RWPE2 (cell line): ENCODE measurements at regions not wholly inside any gene's neighbourhood (a gene's known extent, or its start where the extent isn't known, plus 50 kb on each side); places are given as distances from the start of the nearest gene placed in this dataset.

ENCODE experiments used
- ATAC-seq: fragments of 200-7000 bp; cut with Tn5 transposase; 3 replicates; pipeline ENCODE4 v1.9.1; 2021; ENCODE audit warnings: low read depth
- DNase-seq: peaks from one replicate; pipeline ENCODE4 v3.0.0-alpha.2; 2020; ENCODE audit warnings: low spot score
- H3K27ac ChIP-seq: fragments of 450-650 bp; 2 replicates; pipeline ENCODE4 v1.5.1; 2017; ENCODE audit warnings: mild to moderate bottlenecking; ENCODE audit not compliant: poor library complexity, severe bottlenecking
- H3K27me3 ChIP-seq: fragments of 250-450 bp; sonication (Bioruptor Pico); 2 replicates; pipeline ENCODE4 v1.5.1; 2021; ENCODE audit warnings: mild to moderate bottlenecking, moderate library complexity; ENCODE audit not compliant: insufficient read depth, poor library complexity, severe bottlenecking
- H3K36me3 ChIP-seq: fragments of 250-450 bp; sonication (Bioruptor Pico); 2 replicates; pipeline ENCODE4 v1.5.1; 2020; ENCODE audit warnings: low read depth, mild to moderate bottlenecking, moderate library complexity
- H3K4me1 ChIP-seq: fragments of 250-450 bp; sonication (Bioruptor Pico); 2 replicates; pipeline ENCODE4 v1.5.1; 2021; ENCODE audit warnings: mild to moderate bottlenecking, moderate library complexity; ENCODE audit not compliant: insufficient read depth, poor library complexity, severe bottlenecking
- H3K4me3 ChIP-seq: fragments of 250-450 bp; sonication (Bioruptor Pico); 2 replicates; pipeline ENCODE4 v1.5.1; 2021; ENCODE audit warnings: mild to moderate bottlenecking, moderate library complexity; ENCODE audit not compliant: severe bottlenecking
- H3K9me3 ChIP-seq: fragments of 250-450 bp; sonication (Bioruptor Pico); 2 replicates; pipeline ENCODE4 v1.5.1; 2021; ENCODE audit warnings: mild to moderate bottlenecking, moderate library complexity; ENCODE audit not compliant: severe bottlenecking
- CTCF ChIP-seq: fragments of 450-650 bp; IDR thresholded peaks from one replicate; pipeline ENCODE4 v1.5.1; 2017; ENCODE audit warnings: mild to moderate bottlenecking, moderate library complexity; ENCODE audit not compliant: poor library complexity, severe bottlenecking

DNA sequence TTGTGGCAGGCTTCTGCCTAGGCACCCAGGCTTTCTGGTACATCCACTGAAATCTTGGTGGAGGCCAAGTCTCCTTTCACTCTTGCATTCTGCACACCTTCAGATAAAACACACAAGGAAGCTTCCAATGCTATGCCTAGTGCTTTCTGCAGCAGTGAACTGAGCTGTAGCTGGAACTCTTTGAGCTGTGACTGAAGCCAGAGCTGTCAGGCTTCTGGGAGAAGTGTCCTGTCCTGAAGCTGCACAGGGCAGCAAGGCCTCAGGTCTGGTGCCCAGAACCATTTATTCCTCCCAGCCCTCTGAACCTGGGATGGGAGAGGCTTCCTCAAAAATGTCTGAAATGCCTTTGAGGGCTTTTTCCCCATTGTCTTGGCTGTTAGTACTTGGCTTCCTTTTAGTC lies 941.7 kb downstream of the LRFN5 start:
- no peak overlapping the region for H3K4me3 ChIP-seq
- peaks cover 33% of the 10 kb centered on the region for H3K27me3 ChIP-seq
- no peaks in the 10 kb centered on the region for H3K36me3 ChIP-seq
- DNase-seq (no peak), ATAC-seq (no peak)
- no peak overlapping the region for H3K27ac ChIP-seq
- no peaks in the 10 kb centered on the region for H3K9me3 ChIP-seq
- no peaks in the 10 kb centered on the region for H3K4me1 ChIP-seq
- TF ChIP-seq CTCF, result no peak

DNA sequence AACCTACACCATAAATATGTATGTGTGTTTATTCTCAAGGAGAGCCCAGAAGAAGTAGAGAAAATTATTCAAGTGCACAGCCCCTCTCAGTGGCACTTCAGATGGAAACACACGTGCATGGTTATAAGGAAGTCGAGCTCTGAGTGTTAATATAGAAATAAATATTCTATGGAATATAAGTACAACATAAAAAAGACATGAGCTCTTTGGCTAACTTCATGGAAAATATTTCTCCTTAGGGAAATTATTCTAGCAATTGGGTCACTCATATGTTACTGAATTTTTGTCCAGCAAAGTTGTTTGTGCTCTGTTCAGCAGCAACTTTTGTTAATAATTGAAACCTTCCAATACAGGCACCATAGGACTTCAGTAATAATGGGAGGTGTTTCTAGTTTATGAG lies 939.0 kb downstream of the LRFN5 start:
- Histone ChIP-seq H3K27ac (no peak overlapping the region), H3K4me1 (no peaks in the 10 kb centered on the region), H3K9me3 (no peaks in the 10 kb centered on the region), H3K36me3 (no peaks in the 10 kb centered on the region), H3K27me3 (peaks cover 45% of the 10 kb centered on the region), H3K4me3 (no peak overlapping the region)
- DNase-seq (no peak), ATAC-seq (no peak)
- no peak for TF ChIP-seq CTCF

GRCh38 chr14:42541535-42542001 lies 934.9 kb downstream of the LRFN5 start:
- ATAC-seq, result no peak
- Histone ChIP-seq H3K36me3 (no peaks in the 10 kb centered on the region), H3K27me3 (peaks cover 60% of the 10 kb centered on the region), H3K4me1 (no peaks in the 10 kb centered on the region), H3K27ac (no peak overlapping the region), H3K4me3 (no peak overlapping the region), H3K9me3 (no peaks in the 10 kb centered on the region)
- no peak for DNase-seq
- no peak for TF ChIP-seq CTCF

DNA sequence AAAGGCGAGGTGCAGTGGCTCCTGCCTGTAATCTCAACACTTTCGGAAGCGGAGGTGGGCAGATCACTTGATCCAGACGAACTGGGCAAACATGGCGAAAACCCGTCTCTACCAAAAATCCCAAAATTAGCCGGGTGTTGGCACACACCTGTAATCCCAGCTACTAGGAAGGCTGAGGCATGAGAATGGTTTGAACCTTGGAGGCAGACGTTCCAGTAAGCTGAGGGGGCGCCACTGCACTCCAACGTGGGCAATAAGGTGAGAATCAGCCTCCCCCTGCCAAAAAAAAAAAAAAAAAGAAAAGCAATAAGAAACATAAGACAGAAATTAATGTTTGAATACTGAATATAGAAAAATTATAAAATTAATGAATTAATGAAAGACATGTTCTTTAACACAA lies 928.7 kb downstream of the LRFN5 start:
- no peak for TF ChIP-seq CTCF
- DNase-seq (no peak), ATAC-seq (no peak)
- Histone ChIP-seq H3K27ac (no peak overlapping the region), H3K9me3 (no peaks in the 10 kb centered on the region), H3K27me3 (peaks cover 43% of the 10 kb centered on the region), H3K4me3 (no peak overlapping the region), H3K36me3 (no peaks in the 10 kb centered on the region), H3K4me1 (no peaks in the 10 kb centered on the region)

GRCh38 chr14:42533476-42533875 lies 926.8 kb downstream of the LRFN5 start:
- Histone ChIP-seq H3K36me3 (no peaks in the 10 kb centered on the region), H3K4me1 (no peaks in the 10 kb centered on the region), H3K27ac (no peak overlapping the region), H3K9me3 (no peaks in the 10 kb centered on the region), H3K27me3 (peaks cover 44% of the 10 kb centered on the region), H3K4me3 (no peak overlapping the region)
- ATAC-seq (no peak), DNase-seq (no peak)
- TF ChIP-seq CTCF, result no peak
